Naive thymus-derived CD8-positive, alpha-beta T cell (primary cell): ENCODE measurements at regions not wholly inside any gene's neighbourhood (a gene's known extent, or its start where the extent isn't known, plus 50 kb on each side); places are given as distances from the start of the nearest gene placed in this dataset.

Source experiments
- ATAC-seq, 2 donors: fragments of 150-1000 bp; cut with Tn5 transposase in 1 of 2; sonication (Bioruptor Pico), chemical (Tn5 transposase) in 1 of 2; 1 replicate in 1 of 2; 2 replicates in 1 of 2; pipeline ENCODE4 v1.10.0; 2021; ENCODE audit warnings: mild to moderate bottlenecking in 2 of 2, moderate library complexity in 2 of 2
- POLR2A ChIA-PET: fragments of 350-600 bp; sonication (Branson Sonifier 250); formaldehyde crosslinking; loops from one replicate; lab custom pipeline; 2021; ENCODE audit warnings: antibody characterized with exemption; lab: Charles Lee
- DNase-seq, 10 donors: peaks; one replicate each; pipeline versions ENCODE4 v3.0.0 to v3.0.0-alpha.2; 2020 to 2022
- H3K27ac Mint-ChIP-seq, 10 donors: one replicate each; pipeline ENCODE4 v1.8.0; 2020 to 2022; ENCODE audit warnings: mild to moderate bottlenecking in 10 of 10, mixed read lengths in 10 of 10, moderate library complexity in 4 of 10, inconsistent platforms in 1 of 10
- H3K27me3 Mint-ChIP-seq, 5 donors: one replicate each; pipeline ENCODE4 v1.8.0; 2021 to 2022; ENCODE audit warnings: mixed read lengths in 5 of 5
- H3K36me3 Mint-ChIP-seq, 3 donors: one replicate each; pipeline ENCODE4 v1.8.0; 2020 to 2022; ENCODE audit warnings: mixed read lengths in 3 of 3, mild to moderate bottlenecking in 2 of 3, inconsistent platforms in 1 of 3
- H3K4me1 Mint-ChIP-seq, 4 donors: one replicate each; pipeline ENCODE4 v1.8.0; 2021 to 2022; ENCODE audit warnings: mixed read lengths in 4 of 4
- H3K4me3 Mint-ChIP-seq, 10 donors: one replicate each; pipeline ENCODE4 v1.8.0; 2020 to 2022; ENCODE audit warnings: mild to moderate bottlenecking in 10 of 10, mixed read lengths in 10 of 10, moderate library complexity in 6 of 10, inconsistent platforms in 1 of 10
- H3K9me3 Mint-ChIP-seq, 9 donors: one replicate each; pipeline ENCODE4 v1.8.0; 2020 to 2022; ENCODE audit warnings: mixed read lengths in 9 of 9, mild to moderate bottlenecking in 3 of 9, inconsistent platforms in 1 of 9, moderate library complexity in 1 of 9

DNA sequence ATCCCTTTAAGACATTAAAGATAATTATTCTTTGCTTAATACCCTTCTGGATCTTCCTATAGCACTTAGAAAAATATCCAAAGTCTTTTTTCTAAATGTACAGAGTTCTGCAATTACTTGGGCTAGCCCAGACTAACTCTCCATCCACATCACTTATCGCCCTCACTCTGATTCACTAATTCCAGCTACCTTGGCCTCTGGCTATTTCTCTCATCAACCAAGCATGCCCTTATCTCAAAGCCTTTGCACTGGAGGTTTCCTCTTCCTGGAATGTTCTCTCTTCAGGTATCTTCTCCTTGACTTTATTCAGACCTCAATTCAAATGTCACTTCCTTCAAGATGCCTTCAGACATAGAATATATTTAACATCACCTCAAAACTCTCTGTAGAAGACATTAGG, 345.1 kb upstream of the SMIM31 start:
- no peak for DNase-seq
- Mint-ChIP-seq H3K27ac (no peak overlapping the region), H3K4me3 (no peak overlapping the region), H3K9me3 (peaks cover 0 to 27% (median 2%) of the 10 kb centered on the region in 9 donors), H3K27me3 (no peaks in the 10 kb centered on the region), H3K4me1 (no peaks in the 10 kb centered on the region), H3K36me3 (no peaks in the 10 kb centered on the region)
- POLR2A ChIA-PET = no interaction called here
- no peak for ATAC-seq

DNA sequence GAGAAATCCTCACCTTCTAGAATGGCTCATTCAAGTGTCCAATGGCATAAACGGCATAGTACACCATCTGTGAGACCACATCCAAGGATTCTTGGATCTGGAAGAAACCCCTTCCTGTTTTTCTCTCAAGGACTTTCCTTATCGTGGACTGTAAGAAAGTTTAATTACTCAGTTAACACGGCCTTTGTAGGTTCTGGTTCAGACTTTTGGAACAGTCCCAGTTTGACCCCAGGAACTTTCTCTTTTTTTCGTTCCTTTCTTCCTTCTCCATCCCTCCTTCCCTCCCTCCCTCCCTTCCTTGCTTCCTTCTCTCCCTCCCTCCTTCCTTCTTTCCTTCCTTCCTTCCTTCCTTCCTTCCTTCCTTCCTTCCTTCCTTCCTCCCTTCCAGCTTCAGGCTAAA, 343.5 kb upstream of the SMIM31 start:
- Mint-ChIP-seq H3K36me3 (no peaks in the 10 kb centered on the region), H3K9me3 (peaks cover 0 to 27% (median 2%) of the 10 kb centered on the region in 9 donors)
- no peak for ATAC-seq

DNA sequence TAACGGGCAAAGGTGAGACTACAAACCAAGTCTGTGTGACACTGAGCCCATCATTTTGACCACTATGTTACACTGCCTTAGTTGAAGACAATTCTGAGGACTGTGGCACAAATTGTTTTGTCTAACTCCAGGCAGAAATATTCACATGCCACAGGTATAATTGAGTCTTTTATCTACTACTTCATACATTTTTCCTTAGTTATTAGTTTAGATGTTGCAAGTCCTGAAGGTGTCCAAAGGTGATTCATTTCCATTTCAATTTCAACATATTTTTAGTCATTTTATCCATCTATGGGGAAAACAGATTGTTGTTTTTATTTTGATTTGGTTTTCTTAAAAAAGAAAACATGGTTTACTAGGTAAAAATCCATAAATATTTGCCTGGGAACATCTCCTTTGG, 341.7 kb upstream of the SMIM31 start:
- Mint-ChIP-seq H3K36me3 (no peaks in the 10 kb centered on the region), H3K27me3 (peaks cover 0 to 2% (median 0%) of the 10 kb centered on the region in 5 donors), H3K27ac (no peak overlapping the region), H3K9me3 (peaks cover 0 to 27% (median 4%) of the 10 kb centered on the region in 9 donors), H3K4me1 (no peaks in the 10 kb centered on the region), H3K4me3 (no peak overlapping the region)
- POLR2A ChIA-PET = no interaction called here
- ATAC-seq (no peak), DNase-seq (no peak)

More for the DNA sequence above, 343.5 kb upstream of the SMIM31 start:
- POLR2A ChIA-PET = no interaction called here
- H3K4me3 Mint-ChIP-seq = no peak overlapping the region
- H3K27me3 Mint-ChIP-seq = no peaks in the 10 kb centered on the region
- H3K27ac Mint-ChIP-seq = no peak overlapping the region
- no peak for DNase-seq
- no peaks in the 10 kb centered on the region for H3K4me1 Mint-ChIP-seq

- H3K27ac Mint-ChIP-seq = no peak overlapping the region
- H3K27me3 Mint-ChIP-seq = peaks cover 0 to 2% (median 0%) of the 10 kb centered on the region in 5 donors
- POLR2A ChIA-PET = no interaction called here
- peaks cover 0 to 16% (median 2%) of the 10 kb centered on the region in 9 donors for H3K9me3 Mint-ChIP-seq
- no peak overlapping the region for H3K4me3 Mint-ChIP-seq
- no peaks in the 10 kb centered on the region for H3K4me1 Mint-ChIP-seq
- ATAC-seq (no peak), DNase-seq (no peak)
- H3K36me3 Mint-ChIP-seq = no peaks in the 10 kb centered on the region
These were observed 340.2 kb upstream of the SMIM31 start for GRCh38 chr4:164413743-164414142.

- H3K4me1 Mint-ChIP-seq = no peaks in the 10 kb centered on the region
- no peak overlapping the region for H3K27ac Mint-ChIP-seq
- POLR2A ChIA-PET = no interaction called here
- H3K27me3 Mint-ChIP-seq = no peaks in the 10 kb centered on the region
- DNase-seq (no peak), ATAC-seq (no peak)
- H3K36me3 Mint-ChIP-seq = no peaks in the 10 kb centered on the region
- H3K9me3 Mint-ChIP-seq = peaks cover 0 to 15% (median 3%) of the 10 kb centered on the region in 9 donors
- H3K4me3 Mint-ChIP-seq = no peak overlapping the region
These were observed 330.1 kb upstream of the SMIM31 start for GRCh38 chr4:164423819-164424218.

DNA sequence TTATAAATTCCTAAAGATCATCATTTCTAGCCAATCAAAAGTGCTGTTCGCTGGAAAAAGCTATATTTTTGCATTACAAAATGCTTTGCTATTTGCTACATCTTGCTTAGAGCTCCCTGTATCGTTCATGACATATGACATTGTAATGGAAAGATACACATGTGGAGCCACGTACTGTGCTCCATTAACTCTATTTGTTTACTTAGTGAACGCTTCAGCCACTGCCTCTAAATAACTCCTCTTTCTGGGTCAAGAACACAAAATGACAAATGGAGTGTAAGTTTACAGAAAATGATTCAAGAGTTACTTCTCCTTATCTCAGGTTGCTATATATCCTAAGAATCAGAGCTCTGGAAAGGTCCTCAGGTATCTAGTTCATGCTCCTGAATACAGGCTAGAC, 329.1 kb upstream of the SMIM31 start:
- Mint-ChIP-seq H3K9me3 (peaks cover 0 to 15% (median 0%) of the 10 kb centered on the region in 9 donors), H3K27me3 (peaks cover 0 to 1% (median 0%) of the 10 kb centered on the region in 5 donors), H3K4me3 (no peak overlapping the region), H3K4me1 (no peaks in the 10 kb centered on the region), H3K27ac (no peak overlapping the region), H3K36me3 (no peaks in the 10 kb centered on the region)
- POLR2A ChIA-PET = no interaction called here
- no peak for ATAC-seq
- no peak for DNase-seq

DNA sequence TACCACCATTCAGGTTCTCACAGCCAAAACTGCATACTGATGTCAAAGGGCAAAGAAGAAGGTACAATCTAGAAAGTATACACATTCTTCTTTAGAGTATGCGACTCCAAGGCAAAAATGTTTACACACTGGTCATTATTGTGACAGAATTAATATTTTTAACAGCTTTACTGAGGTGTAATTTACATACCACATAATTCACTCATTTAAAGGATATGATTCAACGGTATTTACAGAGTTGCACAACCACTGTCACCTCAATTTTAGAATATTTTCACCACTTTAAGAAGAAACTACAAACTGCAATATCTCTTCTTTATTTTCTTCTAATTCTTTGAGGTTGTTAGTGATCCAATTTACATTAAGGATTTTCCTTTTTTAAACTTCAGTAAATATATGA, 325.4 kb upstream of the SMIM31 start:
- H3K4me3 Mint-ChIP-seq = no peak overlapping the region
- POLR2A ChIA-PET = no interaction called here
- DNase-seq (no peak), ATAC-seq (no peak)
- H3K27ac Mint-ChIP-seq = no peak overlapping the region
- H3K4me1 Mint-ChIP-seq = no peaks in the 10 kb centered on the region
- no peaks in the 10 kb centered on the region for H3K36me3 Mint-ChIP-seq
- H3K9me3 Mint-ChIP-seq = peaks cover 0 to 4% (median 0%) of the 10 kb centered on the region in 9 donors
- peaks cover 0 to 3% (median 0%) of the 10 kb centered on the region in 5 donors for H3K27me3 Mint-ChIP-seq

GRCh38 chr4:164438321-164438720, 315.6 kb upstream of the SMIM31 start:
- peaks cover 0 to 4% (median 0%) of the 10 kb centered on the region in 9 donors for H3K9me3 Mint-ChIP-seq
- no peak overlapping the region for H3K27ac Mint-ChIP-seq
- DNase-seq (no peak), ATAC-seq (no peak)
- H3K27me3 Mint-ChIP-seq = no peaks in the 10 kb centered on the region
- no peak overlapping the region for H3K4me3 Mint-ChIP-seq
- H3K36me3 Mint-ChIP-seq = no peaks in the 10 kb centered on the region
- POLR2A ChIA-PET = no interaction called here
- no peaks in the 10 kb centered on the region for H3K4me1 Mint-ChIP-seq

DNA sequence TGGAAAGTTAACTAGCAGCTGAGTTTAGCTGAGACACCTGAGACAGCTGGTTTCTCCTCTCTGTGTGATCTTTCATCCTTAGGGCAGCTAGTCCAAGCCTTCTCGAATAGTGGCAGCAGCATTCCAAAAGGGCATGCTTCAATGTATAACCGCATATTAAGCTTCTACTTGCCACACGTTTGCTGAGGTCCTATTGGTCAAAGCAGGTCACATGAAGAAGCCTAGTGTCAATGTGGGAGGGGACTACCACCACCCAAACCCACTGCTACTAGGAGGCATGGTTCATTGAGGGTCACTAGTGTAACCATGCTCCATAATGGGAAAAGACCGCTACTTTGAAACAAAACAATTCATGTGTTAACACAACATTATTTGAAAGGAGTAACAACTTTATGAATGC, 314.9 kb upstream of the SMIM31 start:
- H3K36me3 Mint-ChIP-seq = no peaks in the 10 kb centered on the region
- H3K27ac Mint-ChIP-seq = no peak overlapping the region
- H3K4me1 Mint-ChIP-seq = no peaks in the 10 kb centered on the region
- no peaks in the 10 kb centered on the region for H3K27me3 Mint-ChIP-seq
- ATAC-seq (no peak), DNase-seq (no peak)
- H3K4me3 Mint-ChIP-seq = no peak overlapping the region
- POLR2A ChIA-PET = no interaction called here
- H3K9me3 Mint-ChIP-seq = peaks cover 0 to 2% (median 0%) of the 10 kb centered on the region in 9 donors

DNA sequence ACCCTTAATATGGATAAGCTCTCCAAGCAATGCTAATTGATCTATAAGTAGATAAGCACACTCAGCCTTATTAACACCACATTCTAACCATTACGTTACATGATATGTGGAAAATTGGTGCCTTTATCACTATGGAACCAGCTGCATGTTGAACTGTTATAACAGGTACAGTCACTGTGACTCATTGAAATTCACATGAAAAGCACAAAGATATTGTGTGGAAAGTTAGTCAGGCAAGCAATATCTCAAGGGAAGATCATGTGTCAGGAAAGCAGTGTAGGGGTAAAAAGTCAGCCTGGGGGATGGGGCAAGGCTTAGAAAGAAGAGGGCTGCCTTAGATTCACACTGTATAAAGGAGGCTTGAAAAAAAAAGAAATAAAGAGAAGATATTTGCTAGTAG, 313.7 kb upstream of the SMIM31 start:
- Mint-ChIP-seq H3K4me3 (no peak overlapping the region), H3K36me3 (no peaks in the 10 kb centered on the region), H3K27ac (no peak overlapping the region), H3K9me3 (peaks cover 0 to 2% (median 0%) of the 10 kb centered on the region in 9 donors), H3K4me1 (no peaks in the 10 kb centered on the region), H3K27me3 (no peaks in the 10 kb centered on the region)
- POLR2A ChIA-PET = no interaction called here
- no peak for DNase-seq
- no peak for ATAC-seq

GRCh38 chr4:164441109-164441508, 312.8 kb upstream of the SMIM31 start:
- POLR2A ChIA-PET = no interaction called here
- no peak for ATAC-seq
- H3K27me3 Mint-ChIP-seq = no peaks in the 10 kb centered on the region
- no peaks in the 10 kb centered on the region for H3K36me3 Mint-ChIP-seq
- H3K4me1 Mint-ChIP-seq = no peaks in the 10 kb centered on the region
- no peak overlapping the region for H3K4me3 Mint-ChIP-seq
- H3K27ac Mint-ChIP-seq = no peak overlapping the region
- peaks cover 0 to 2% (median 0%) of the 10 kb centered on the region in 9 donors for H3K9me3 Mint-ChIP-seq
- DNase-seq = no peak

DNA sequence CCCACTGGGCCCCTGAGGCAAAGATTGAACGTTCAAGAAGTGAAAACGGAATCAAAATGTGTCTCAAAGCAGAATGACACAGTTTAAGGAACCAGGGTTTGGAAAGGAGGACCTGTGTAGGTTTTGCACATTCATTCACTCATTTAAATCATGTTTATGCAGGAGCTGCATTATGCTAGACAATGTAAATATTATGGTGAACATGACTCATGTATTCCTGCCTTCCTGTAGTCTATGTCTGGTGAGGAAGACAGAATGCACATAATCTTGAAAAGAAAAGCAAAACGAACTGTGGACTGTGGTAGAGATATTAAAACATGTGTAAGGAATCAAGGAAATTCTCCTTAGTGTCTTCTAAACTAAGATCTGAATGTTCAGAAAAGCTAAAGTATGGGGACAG, 311.8 kb upstream of the SMIM31 start:
- H3K27ac Mint-ChIP-seq = no peak overlapping the region

GRCh38 chr4:164446516-164446915, 307.4 kb upstream of the SMIM31 start:
- H3K27ac Mint-ChIP-seq = no peak overlapping the region
- no peak overlapping the region for H3K4me3 Mint-ChIP-seq
- peaks cover 0 to 3% (median 0%) of the 10 kb centered on the region in 5 donors for H3K27me3 Mint-ChIP-seq
- DNase-seq (no peak), ATAC-seq (no peak)
- POLR2A ChIA-PET = no interaction called here
- H3K9me3 Mint-ChIP-seq = peaks cover 0 to 6% (median 2%) of the 10 kb centered on the region in 9 donors
- no peaks in the 10 kb centered on the region for H3K36me3 Mint-ChIP-seq
- no peaks in the 10 kb centered on the region for H3K4me1 Mint-ChIP-seq

More for the DNA sequence above, 311.8 kb upstream of the SMIM31 start:
- Mint-ChIP-seq H3K27me3 (peaks cover 0 to under 1% (median 0%) of the 10 kb centered on the region in 5 donors), H3K4me3 (no peak overlapping the region), H3K36me3 (no peaks in the 10 kb centered on the region), H3K4me1 (no peaks in the 10 kb centered on the region), H3K9me3 (peaks cover 0 to 2% (median 0%) of the 10 kb centered on the region in 9 donors)
- no peak for DNase-seq
- ATAC-seq = no peak
- POLR2A ChIA-PET = no interaction called here

- POLR2A ChIA-PET = no interaction called here
These were observed 292.0 kb upstream of the SMIM31 start for GRCh38 chr4:164461901-164462300.

More at GRCh38 chr4:164461901-164462300, 292.0 kb upstream of the SMIM31 start:
- ATAC-seq = no peak
- Mint-ChIP-seq H3K36me3 (no peaks in the 10 kb centered on the region), H3K4me1 (no peaks in the 10 kb centered on the region), H3K9me3 (peaks cover 0 to 8% (median 3%) of the 10 kb centered on the region in 9 donors), H3K27me3 (no peaks in the 10 kb centered on the region), H3K4me3 (no peak overlapping the region), H3K27ac (no peak overlapping the region)
- DNase-seq = no peak
